ENCODE measurements at regions not wholly inside any gene's neighbourhood (a gene's known extent, or its start where the extent isn't known, plus 50 kb on each side); places are given as distances from the start of the nearest gene placed in this dataset.

DNA sequence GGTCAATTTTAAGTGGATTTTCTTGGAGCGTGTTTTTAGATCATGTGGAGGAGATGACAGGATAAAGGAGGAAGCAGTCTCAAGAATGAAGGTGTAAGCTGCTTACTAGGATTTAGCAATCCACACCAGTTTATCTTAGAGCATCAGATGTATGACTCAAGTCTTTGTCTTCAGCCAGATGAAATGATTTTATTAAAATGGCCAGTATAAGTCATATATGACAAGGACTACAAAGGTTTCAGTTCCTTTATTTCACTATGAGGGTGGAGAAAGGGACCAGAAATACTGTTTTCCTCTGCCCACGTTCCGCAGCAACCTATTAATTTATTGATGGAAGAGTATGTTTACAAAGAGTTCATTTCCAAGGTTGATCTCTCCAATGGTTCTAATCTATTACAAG, 970.5 kb upstream of the SLC39A10 start:
- TF ChIP-seq, protein P1, sequence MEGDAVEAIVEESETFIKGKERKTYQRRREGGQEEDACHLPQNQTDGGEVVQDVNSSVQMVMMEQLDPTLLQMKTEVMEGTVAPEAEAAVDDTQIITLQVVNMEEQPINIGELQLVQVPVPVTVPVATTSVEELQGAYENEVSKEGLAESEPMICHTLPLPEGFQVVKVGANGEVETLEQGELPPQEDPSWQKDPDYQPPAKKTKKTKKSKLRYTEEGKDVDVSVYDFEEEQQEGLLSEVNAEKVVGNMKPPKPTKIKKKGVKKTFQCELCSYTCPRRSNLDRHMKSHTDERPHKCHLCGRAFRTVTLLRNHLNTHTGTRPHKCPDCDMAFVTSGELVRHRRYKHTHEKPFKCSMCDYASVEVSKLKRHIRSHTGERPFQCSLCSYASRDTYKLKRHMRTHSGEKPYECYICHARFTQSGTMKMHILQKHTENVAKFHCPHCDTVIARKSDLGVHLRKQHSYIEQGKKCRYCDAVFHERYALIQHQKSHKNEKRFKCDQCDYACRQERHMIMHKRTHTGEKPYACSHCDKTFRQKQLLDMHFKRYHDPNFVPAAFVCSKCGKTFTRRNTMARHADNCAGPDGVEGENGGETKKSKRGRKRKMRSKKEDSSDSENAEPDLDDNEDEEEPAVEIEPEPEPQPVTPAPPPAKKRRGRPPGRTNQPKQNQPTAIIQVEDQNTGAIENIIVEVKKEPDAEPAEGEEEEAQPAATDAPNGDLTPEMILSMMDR (IDR thresholded peaks at IDR 0.05; ENCODE audit: poor library complexity): no peak
- TF ChIP-seq EZH2 (IDR thresholded peaks at IDR 0.05; ENCODE audit: borderline replicate concordance) (no peak), EZH2phosphoT487 (IDR thresholded peaks at IDR 0.05; ENCODE audit: low read depth, severe bottlenecking, unreplicated experiment) (no peak)

Measured in hepatocyte (in vitro differentiated cells).